Panc1 (cell line): ENCODE measurements at regions not wholly inside any gene's neighbourhood (a gene's known extent, or its start where the extent isn't known, plus 50 kb on each side); places are given as distances from the start of the nearest gene placed in this dataset.

Experiments
- ATAC-seq: fragments of 200-7000 bp; cut with Tn5 transposase; 2 replicates; pipeline ENCODE4 v1.9.1; 2020; ENCODE audit warnings: mild to moderate bottlenecking, moderate library complexity
- BruUV-seq: library from RNA; stranded (reverse); fragments of 400-500 nt; replicated peaks from 2 replicates; lab custom pipeline; 2021; lab: Mats Ljungman, UMichigan
- CTCF ChIA-PET: fragments of 300-600 bp; sonication (Branson Sonifier 250); formaldehyde crosslinking; loops from one replicate; lab custom pipeline; 2022; ENCODE audit warnings: antibody characterized with exemption; lab: Charles Lee
- POLR2A ChIA-PET: fragments of 300-600 bp; sonication (Branson Sonifier 250); formaldehyde crosslinking; loops from one replicate; lab custom pipeline; 2022; ENCODE audit warnings: antibody characterized with exemption; lab: Charles Lee
- DNase-seq: peaks from one replicate; pipeline ENCODE4 v3.0.0-alpha.2; 2010; ENCODE audit warnings: low read depth, low spot score
- H3K27ac ChIP-seq: 2 replicates; pipeline ENCODE4 v1.5.1; 2011; ENCODE audit warnings: mild to moderate bottlenecking, low read length, inconsistent platforms
- H3K27me3 ChIP-seq: fragments of 200-500 bp; sonication (Bioruptor generic); 2 replicates; pipeline ENCODE4 v1.6.0; 2014; ENCODE audit warnings: low read length, inconsistent platforms; ENCODE audit not compliant: control insufficient read depth, insufficient read depth
- H3K36me3 ChIP-seq: fragments of 200-500 bp; sonication (Bioruptor generic); 2 replicates; pipeline ENCODE4 v1.5.1; 2014; ENCODE audit warnings: inconsistent platforms, mild to moderate bottlenecking, low read length, moderate library complexity; ENCODE audit not compliant: control insufficient read depth, insufficient read depth
- H3K4me1 ChIP-seq: 2 replicates; pipeline ENCODE4 v1.5.1; 2011; ENCODE audit warnings: inconsistent platforms, mild to moderate bottlenecking, low read length, moderate library complexity; ENCODE audit not compliant: control insufficient read depth, insufficient read depth
- H3K4me3 ChIP-seq, 2 experiments: 2 replicates each; pipeline ENCODE4 v1.5.1; 2011 to 2012; ENCODE audit warnings: low read depth in 2 of 2, low read length in 2 of 2, mild to moderate bottlenecking in 2 of 2, inconsistent platforms in 1 of 2, moderate library complexity in 1 of 2
- H3K9me3 ChIP-seq: fragments of 200-500 bp; sonication (Bioruptor generic); 2 replicates; pipeline ENCODE4 v1.5.1; 2014; ENCODE audit warnings: low read depth, mild to moderate bottlenecking, inconsistent platforms, low read length, moderate library complexity; ENCODE audit not compliant: control insufficient read depth, insufficient read depth
- POLR2AphosphoS5 ChIP-seq: IDR thresholded peaks from 2 replicates; pipeline ENCODE4 v1.6.1; 2012; ENCODE audit warnings: mild to moderate bottlenecking, low read depth, low read length, moderate library complexity
- SIN3A ChIP-seq: IDR thresholded peaks from 2 replicates; pipeline ENCODE4 v1.6.1; 2012; ENCODE audit warnings: low read depth, mild to moderate bottlenecking, low read length, moderate library complexity, borderline replicate concordance; ENCODE audit not compliant: insufficient read depth
- TCF7L2 ChIP-seq: IDR thresholded peaks from 2 replicates; pipeline ENCODE4 v1.6.1; 2011; ENCODE audit warnings: mild to moderate bottlenecking, low read depth, low read length, inconsistent platforms
- in situ Hi-C: cut with HindIII; loops from 2 replicates; pipeline ENCODE4 v1.10.0; 2016; ENCODE audit warnings: low sequenced_read_pairs, low pct_unique_long_range_greater_than_20kb
- intact Hi-C: fragments of 100-400 bp; cut with micrococcal nuclease; formaldehyde crosslinking; loops from one replicate; pipeline ENCODE4 v1.10.0; 2022; ENCODE audit not compliant: unreplicated experiment
- TF ChIP-seq, protein P1 (sequence below): fragments of 450-650 bp; IDR thresholded peaks from 2 replicates; pipeline ENCODE4 v1.5.1; 2017; ENCODE audit warnings: mild to moderate bottlenecking
- TF ChIP-seq, protein P2 (sequence below), 2 experiments: IDR thresholded peaks; 2 replicates each; pipeline ENCODE4 v1.6.1; 2011 to 2012; ENCODE audit warnings: low read depth in 2 of 2, control low read depth in 1 of 2, low read length in 1 of 2, mild to moderate bottlenecking in 1 of 2, moderate library complexity in 1 of 2; ENCODE audit not compliant: insufficient read depth in 1 of 2

DNA sequence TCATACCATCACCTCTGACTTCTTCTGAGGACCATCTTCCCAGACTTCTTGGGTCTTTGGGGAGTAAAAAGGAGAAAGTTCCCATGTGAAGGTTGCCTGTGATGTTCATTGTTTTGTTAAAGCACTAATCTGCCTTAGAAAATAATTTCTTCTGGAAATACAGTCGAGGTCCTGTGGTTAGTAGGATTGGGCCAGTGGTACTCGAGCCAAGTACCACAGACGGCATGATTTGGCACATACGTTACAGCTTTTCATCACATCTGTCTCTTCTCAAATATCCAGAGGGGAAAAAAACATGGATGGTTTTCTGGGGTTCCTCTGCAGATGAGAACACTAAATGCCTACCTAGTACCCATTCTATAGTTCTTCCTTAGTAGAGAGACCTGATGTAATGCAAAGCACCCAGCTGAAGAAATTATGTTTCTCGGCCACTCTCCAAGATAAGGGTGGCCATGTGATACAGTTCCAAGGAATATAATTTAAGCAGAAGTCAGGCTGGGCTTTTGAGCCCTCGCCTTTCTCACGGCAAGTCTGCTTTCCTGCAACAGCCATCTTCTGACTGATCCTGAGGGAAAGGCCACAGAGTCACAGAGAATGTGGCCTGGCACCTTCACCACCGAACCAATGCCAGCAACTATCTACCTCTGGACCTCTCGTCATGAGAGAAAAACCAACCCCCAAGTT, 161.0 kb downstream of the RNF152 start:
- BruUV-seq = no TSS peak
- DNase-seq = no peak
- no peaks in the 10 kb centered on the region for H3K9me3 ChIP-seq
- no peak overlapping the region for H3K4me3 ChIP-seq
- H3K36me3 ChIP-seq = no peaks in the 10 kb centered on the region
- intact Hi-C loops (no loop called here), in situ Hi-C loops (no loop called here)
- TF ChIP-seq SIN3A = no peak
- no peak for TF ChIP-seq POLR2AphosphoS5
- TF ChIP-seq, protein P1, sequence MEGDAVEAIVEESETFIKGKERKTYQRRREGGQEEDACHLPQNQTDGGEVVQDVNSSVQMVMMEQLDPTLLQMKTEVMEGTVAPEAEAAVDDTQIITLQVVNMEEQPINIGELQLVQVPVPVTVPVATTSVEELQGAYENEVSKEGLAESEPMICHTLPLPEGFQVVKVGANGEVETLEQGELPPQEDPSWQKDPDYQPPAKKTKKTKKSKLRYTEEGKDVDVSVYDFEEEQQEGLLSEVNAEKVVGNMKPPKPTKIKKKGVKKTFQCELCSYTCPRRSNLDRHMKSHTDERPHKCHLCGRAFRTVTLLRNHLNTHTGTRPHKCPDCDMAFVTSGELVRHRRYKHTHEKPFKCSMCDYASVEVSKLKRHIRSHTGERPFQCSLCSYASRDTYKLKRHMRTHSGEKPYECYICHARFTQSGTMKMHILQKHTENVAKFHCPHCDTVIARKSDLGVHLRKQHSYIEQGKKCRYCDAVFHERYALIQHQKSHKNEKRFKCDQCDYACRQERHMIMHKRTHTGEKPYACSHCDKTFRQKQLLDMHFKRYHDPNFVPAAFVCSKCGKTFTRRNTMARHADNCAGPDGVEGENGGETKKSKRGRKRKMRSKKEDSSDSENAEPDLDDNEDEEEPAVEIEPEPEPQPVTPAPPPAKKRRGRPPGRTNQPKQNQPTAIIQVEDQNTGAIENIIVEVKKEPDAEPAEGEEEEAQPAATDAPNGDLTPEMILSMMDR = no peak
- TF ChIP-seq TCF7L2 = no peak
- TF ChIP-seq, protein P2, sequence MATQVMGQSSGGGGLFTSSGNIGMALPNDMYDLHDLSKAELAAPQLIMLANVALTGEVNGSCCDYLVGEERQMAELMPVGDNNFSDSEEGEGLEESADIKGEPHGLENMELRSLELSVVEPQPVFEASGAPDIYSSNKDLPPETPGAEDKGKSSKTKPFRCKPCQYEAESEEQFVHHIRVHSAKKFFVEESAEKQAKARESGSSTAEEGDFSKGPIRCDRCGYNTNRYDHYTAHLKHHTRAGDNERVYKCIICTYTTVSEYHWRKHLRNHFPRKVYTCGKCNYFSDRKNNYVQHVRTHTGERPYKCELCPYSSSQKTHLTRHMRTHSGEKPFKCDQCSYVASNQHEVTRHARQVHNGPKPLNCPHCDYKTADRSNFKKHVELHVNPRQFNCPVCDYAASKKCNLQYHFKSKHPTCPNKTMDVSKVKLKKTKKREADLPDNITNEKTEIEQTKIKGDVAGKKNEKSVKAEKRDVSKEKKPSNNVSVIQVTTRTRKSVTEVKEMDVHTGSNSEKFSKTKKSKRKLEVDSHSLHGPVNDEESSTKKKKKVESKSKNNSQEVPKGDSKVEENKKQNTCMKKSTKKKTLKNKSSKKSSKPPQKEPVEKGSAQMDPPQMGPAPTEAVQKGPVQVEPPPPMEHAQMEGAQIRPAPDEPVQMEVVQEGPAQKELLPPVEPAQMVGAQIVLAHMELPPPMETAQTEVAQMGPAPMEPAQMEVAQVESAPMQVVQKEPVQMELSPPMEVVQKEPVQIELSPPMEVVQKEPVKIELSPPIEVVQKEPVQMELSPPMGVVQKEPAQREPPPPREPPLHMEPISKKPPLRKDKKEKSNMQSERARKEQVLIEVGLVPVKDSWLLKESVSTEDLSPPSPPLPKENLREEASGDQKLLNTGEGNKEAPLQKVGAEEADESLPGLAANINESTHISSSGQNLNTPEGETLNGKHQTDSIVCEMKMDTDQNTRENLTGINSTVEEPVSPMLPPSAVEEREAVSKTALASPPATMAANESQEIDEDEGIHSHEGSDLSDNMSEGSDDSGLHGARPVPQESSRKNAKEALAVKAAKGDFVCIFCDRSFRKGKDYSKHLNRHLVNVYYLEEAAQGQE (IDR thresholded peaks at IDR 0.05; ENCODE audit: insufficient read depth in 1 of 2, low read depth in 2 of 2, low read length in 1 of 2) = no peak
- no peak for ATAC-seq
- H3K27ac ChIP-seq = no peak overlapping the region
- POLR2A ChIA-PET = no interaction called here
- H3K4me1 ChIP-seq = no peaks in the 10 kb centered on the region
- H3K27me3 ChIP-seq = no peaks in the 10 kb centered on the region
- CTCF ChIA-PET = no interaction called here

DNA sequence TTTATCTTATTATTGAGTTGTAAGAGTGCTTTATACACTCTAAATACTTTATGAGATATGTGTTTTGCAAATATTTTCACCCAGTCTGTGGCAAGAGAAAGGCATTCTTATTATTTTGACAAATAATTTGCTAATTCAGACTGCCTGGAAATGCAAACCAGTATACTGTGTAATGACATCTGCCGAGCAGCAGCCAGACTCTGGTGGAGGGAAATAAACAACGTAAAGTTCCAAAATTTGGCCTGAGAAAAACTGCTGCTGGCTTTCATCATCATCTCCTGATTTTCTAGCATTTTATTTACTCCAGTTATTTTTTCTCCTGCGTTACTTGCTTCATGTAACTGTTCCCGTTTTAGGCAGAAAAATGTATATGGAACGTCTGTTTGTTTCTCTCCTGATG, 161.6 kb downstream of the RNF152 start:
- intact Hi-C loops = no loop called here
- no TSS peak for BruUV-seq
- DNase-seq = no peak
- Histone ChIP-seq H3K4me1 (no peaks in the 10 kb centered on the region), H3K36me3 (no peaks in the 10 kb centered on the region), H3K27ac (no peak overlapping the region), H3K27me3 (no peaks in the 10 kb centered on the region), H3K4me3 (no peak overlapping the region), H3K9me3 (no peaks in the 10 kb centered on the region)
- ChIA-PET POLR2A (no interaction called here), CTCF (no interaction called here)
- no peak for ATAC-seq
- in situ Hi-C loops = no loop called here
- TF ChIP-seq SIN3A (no peak), POLR2AphosphoS5 (no peak), TCF7L2 (no peak)
- TF ChIP-seq, protein P2 (IDR thresholded peaks at IDR 0.05; ENCODE audit: insufficient read depth in 1 of 2, low read depth in 2 of 2, low read length in 1 of 2) = no peak
- TF ChIP-seq, protein P1 = no peak
